Endothelial cell of umbilical vein (primary cell): ENCODE measurements at regions not wholly inside any gene's neighbourhood (a gene's known extent, or its start where the extent isn't known, plus 50 kb on each side); places are given as distances from the start of the nearest gene placed in this dataset.
"Not testable (repeated sequence)": the region's sequence is repeated elsewhere in the genome, so short reads cannot be mapped to it uniquely, and the experiment has no call there.

ENCODE experiments used
- CTCF ChIP-seq, 2 donors: IDR thresholded peaks; 1 replicate in 1 of 2; 2 replicates in 1 of 2; pipeline ENCODE4 v1.5.1; 2011; ENCODE audit warnings: low read length in 2 of 2, mild to moderate bottlenecking in 2 of 2, moderate library complexity in 2 of 2, control low read depth in 1 of 2, inconsistent platforms in 1 of 2, low read depth in 1 of 2; ENCODE audit not compliant: insufficient read depth in 1 of 2; ENCODE audit errors: extremely low read depth in 1 of 2
- EZH2 ChIP-seq: IDR thresholded peaks from 2 replicates; pipeline ENCODE4 v1.6.1; 2012; ENCODE audit warnings: borderline replicate concordance, low read depth, mild to moderate bottlenecking, moderate library complexity, low read length, inconsistent platforms; ENCODE audit not compliant: severe bottlenecking
- FOS ChIP-seq: IDR thresholded peaks from 2 replicates; pipeline ENCODE4 v1.6.1; 2011; ENCODE audit warnings: mild to moderate bottlenecking, low read length, moderate library complexity, borderline replicate concordance; ENCODE audit not compliant: insufficient read depth
- GATA2 ChIP-seq: IDR thresholded peaks from 2 replicates; pipeline ENCODE4 v1.7.0; 2011; ENCODE audit warnings: low read depth, mild to moderate bottlenecking, moderate library complexity, mixed read lengths, low read length; ENCODE audit not compliant: insufficient read length, insufficient read depth
- JUN ChIP-seq: IDR thresholded peaks from 2 replicates; pipeline ENCODE4 v1.6.1; 2011; ENCODE audit warnings: borderline replicate concordance, low read depth; ENCODE audit not compliant: insufficient read length, insufficient read depth
- MAX ChIP-seq: IDR thresholded peaks from 2 replicates; pipeline ENCODE4 v1.6.1; 2011; ENCODE audit not compliant: insufficient read depth, insufficient read length
- MYC ChIP-seq: IDR thresholded peaks from one replicate; pipeline ENCODE4 v1.6.1; 2011; ENCODE audit warnings: mild to moderate bottlenecking, low read depth, low read length
- POLR2A ChIP-seq: IDR thresholded peaks from 2 replicates; pipeline ENCODE4 v1.6.1; 2012; ENCODE audit warnings: low read depth, mild to moderate bottlenecking, control low read depth, low read length
- POLR2AphosphoS5 ChIP-seq: IDR thresholded peaks from 2 replicates; pipeline ENCODE4 v1.6.1; 2012; ENCODE audit warnings: low read depth, mild to moderate bottlenecking, control low read depth, low read length, moderate library complexity; ENCODE audit not compliant: insufficient read depth

- not testable (repeated sequence) for TF ChIP-seq GATA2; EZH2; CTCF (IDR thresholded peaks at IDR 0.05; ENCODE audit: extremely low read depth in 1 of 2, insufficient read depth in 1 of 2, low read depth in 1 of 2, low read length in 2 of 2); POLR2AphosphoS5; POLR2A; MYC; FOS; MAX; JUN
These were observed 262.3 kb downstream of the CEP170 start for GRCh38 chr1:242992776-242993175.
